Tibial artery (tissue), 4 donors: ENCODE measurements at regions not wholly inside any gene's neighbourhood (a gene's known extent, or its start where the extent isn't known, plus 50 kb on each side); places are given as distances from the start of the nearest gene placed in this dataset.

Experiments
- DNase-seq, 2 donors: peaks; one replicate each; pipeline ENCODE4 v3.0.0-alpha.2; 2019
- H3K27ac ChIP-seq, 2 donors: fragments of 200-600 bp; sonication (generic) in 1 of 2; 1 replicate in 1 of 2; 2 replicates in 1 of 2; pipeline ENCODE4 v1.5.1; 2018 to 2019; ENCODE audit warnings: mild to moderate bottlenecking in 1 of 2
- H3K27me3 ChIP-seq, 2 donors: fragments of 200-600 bp; sonication (generic) in 1 of 2; one replicate each; pipeline versions ENCODE4 v1.5.1 to v1.6.0; 2016 to 2019
- H3K36me3 ChIP-seq, 3 donors: fragments of 200-600 bp; sonication (generic) in 2 of 3; one replicate each; pipeline ENCODE4 v1.5.1; 2016 to 2019; ENCODE audit warnings: mild to moderate bottlenecking in 2 of 3
- H3K4me1 ChIP-seq, 4 donors: fragments of 200-600 bp; sonication (generic) in 2 of 4; 1 replicate in 3 of 4; 2 replicates in 1 of 4; pipeline ENCODE4 v1.5.1; 2016 to 2019
- H3K4me3 ChIP-seq, 2 donors: fragments of 200-600 bp; sonication (generic) in 1 of 2; 1 replicate in 1 of 2; 2 replicates in 1 of 2; pipeline ENCODE4 v1.5.1; 2018 to 2019; ENCODE audit warnings: mild to moderate bottlenecking in 2 of 2
- H3K9me3 ChIP-seq, 3 donors: fragments of 200-600 bp; sonication (generic) in 1 of 3; one replicate each; pipeline ENCODE4 v1.5.1; 2016 to 2019
- CTCF ChIP-seq, 2 experiments: fragments of 200-600 bp in 1 of 2; fragments of 450-650 bp in 1 of 2; IDR thresholded peaks; one replicate each; pipeline ENCODE4 v1.5.1; 2017 to 2019; ENCODE audit warnings: antibody characterized with exemption in 2 of 2, mild to moderate bottlenecking in 1 of 2, moderate library complexity in 1 of 2
- intact Hi-C: fragments of 100-400 bp; cut with DNase I; formaldehyde crosslinking; loops from one replicate; pipeline ENCODE4 v1.15.0; 2023; ENCODE audit warnings: low total_unique reads

- Histone ChIP-seq H3K27ac (no peak overlapping the region), H3K9me3 (no peaks in the 10 kb centered on the region), H3K4me3 (no peak overlapping the region), H3K4me1 (no peaks in the 10 kb centered on the region), H3K36me3 (no peaks in the 10 kb centered on the region), H3K27me3 (peaks cover 0 to 8% of the 10 kb centered on the region in 2 donors)
- no peak for TF ChIP-seq CTCF (IDR thresholded peaks at IDR 0.05)
- intact Hi-C loops: no loop called here
- DNase-seq: no peak
Measured at GRCh38 chr1:208533746-208534598, 289.8 kb upstream of the PLXNA2 start.

GRCh38 chr1:208534599-208534897 lies 290.4 kb upstream of the PLXNA2 start:
- no peak for DNase-seq
- H3K4me3 ChIP-seq: no peak overlapping the region
- peaks cover 0 to 8% of the 10 kb centered on the region in 2 donors for H3K27me3 ChIP-seq
- no peaks in the 10 kb centered on the region for H3K4me1 ChIP-seq
- H3K9me3 ChIP-seq: no peaks in the 10 kb centered on the region
- intact Hi-C loops: no loop called here
- no peak overlapping the region for H3K27ac ChIP-seq
- no peak for TF ChIP-seq CTCF (IDR thresholded peaks at IDR 0.05)
- no peaks in the 10 kb centered on the region for H3K36me3 ChIP-seq

GRCh38 chr1:208534979-208535378 lies 290.8 kb upstream of the PLXNA2 start:
- no peak for TF ChIP-seq CTCF (IDR thresholded peaks at IDR 0.05)
- DNase-seq: no peak
- Histone ChIP-seq H3K4me1 (no peaks in the 10 kb centered on the region), H3K27me3 (peaks cover 0 to 8% of the 10 kb centered on the region in 2 donors), H3K27ac (no peak overlapping the region), H3K9me3 (no peaks in the 10 kb centered on the region), H3K36me3 (no peaks in the 10 kb centered on the region), H3K4me3 (no peak overlapping the region)
- intact Hi-C loops: no loop called here

- intact Hi-C loops: no loop called here
Measured at GRCh38 chr1:208535511-208535910, 291.3 kb upstream of the PLXNA2 start.

GRCh38 chr1:208536212-208536611 lies 292.0 kb upstream of the PLXNA2 start:
- TF ChIP-seq CTCF (IDR thresholded peaks at IDR 0.05): no peak
- H3K27me3 ChIP-seq: peaks cover 0 to 4% of the 10 kb centered on the region in 2 donors
- intact Hi-C loops: no loop called here
- H3K4me3 ChIP-seq: no peak overlapping the region
- DNase-seq: no peak
- no peaks in the 10 kb centered on the region for H3K36me3 ChIP-seq
- no peaks in the 10 kb centered on the region for H3K4me1 ChIP-seq
- no peaks in the 10 kb centered on the region for H3K9me3 ChIP-seq
- H3K27ac ChIP-seq: no peak overlapping the region

More at GRCh38 chr1:208535511-208535910, 291.3 kb upstream of the PLXNA2 start:
- Histone ChIP-seq H3K4me3 (no peak overlapping the region), H3K27me3 (peaks cover 0 to 8% of the 10 kb centered on the region in 2 donors), H3K4me1 (no peaks in the 10 kb centered on the region), H3K36me3 (no peaks in the 10 kb centered on the region), H3K9me3 (no peaks in the 10 kb centered on the region), H3K27ac (no peak overlapping the region)
- no peak for TF ChIP-seq CTCF (IDR thresholded peaks at IDR 0.05)
- DNase-seq: no peak
